SK-N-MC (cell line): ENCODE measurements at regions not wholly inside any gene's neighbourhood (a gene's known extent, or its start where the extent isn't known, plus 50 kb on each side); places are given as distances from the start of the nearest gene placed in this dataset.

Experiments used
- EZH2 ChIP-seq: fragments of 200-600 bp; sonication (generic); IDR thresholded peaks from one replicate; pipeline ENCODE4 v1.6.1; 2017; ENCODE audit warnings: antibody characterized with exemption
- FOXP2 ChIP-seq: optimal IDR thresholded peaks from 2 replicates; pipeline ENCODE3; 2011; ENCODE audit warnings: mild to moderate bottlenecking, moderate library complexity; ENCODE audit not compliant: insufficient read depth; ENCODE audit errors: extremely low read length, control extremely low read depth

DNA sequence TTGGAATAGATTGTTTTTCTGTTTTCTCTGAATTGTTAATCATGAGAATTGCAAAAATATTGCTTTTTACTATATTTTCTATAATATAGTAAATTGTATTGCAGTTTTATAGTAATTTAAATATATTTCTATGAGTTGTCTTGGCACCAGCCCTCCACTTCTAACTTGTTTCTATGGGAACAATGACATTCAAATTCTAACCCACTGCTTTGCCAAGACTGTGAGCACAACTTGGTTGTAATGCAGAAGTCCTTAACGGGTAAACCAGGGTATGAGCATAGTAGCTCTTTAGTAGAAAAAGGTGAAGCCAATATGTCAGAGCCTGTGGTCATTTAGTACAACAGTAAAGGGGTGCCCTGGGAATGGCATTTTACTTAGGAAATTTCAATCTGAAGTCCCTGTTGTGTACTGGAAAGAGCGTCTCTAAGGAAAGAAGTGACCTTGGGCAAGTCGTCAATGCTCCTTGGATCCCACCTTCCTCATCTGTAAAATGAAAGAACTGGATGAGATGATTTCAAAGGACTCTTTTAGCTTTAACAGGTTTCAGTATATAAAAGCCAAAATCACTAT is 283.3 kb downstream of the ATP23 start:
- TF ChIP-seq FOXP2 = no peak
- TF ChIP-seq EZH2 = no peak
